ENCODE measurements at regions not wholly inside any gene's neighbourhood (a gene's known extent, or its start where the extent isn't known, plus 50 kb on each side); places are given as distances from the start of the nearest gene placed in this dataset.

- TF ChIP-seq, protein P1, sequence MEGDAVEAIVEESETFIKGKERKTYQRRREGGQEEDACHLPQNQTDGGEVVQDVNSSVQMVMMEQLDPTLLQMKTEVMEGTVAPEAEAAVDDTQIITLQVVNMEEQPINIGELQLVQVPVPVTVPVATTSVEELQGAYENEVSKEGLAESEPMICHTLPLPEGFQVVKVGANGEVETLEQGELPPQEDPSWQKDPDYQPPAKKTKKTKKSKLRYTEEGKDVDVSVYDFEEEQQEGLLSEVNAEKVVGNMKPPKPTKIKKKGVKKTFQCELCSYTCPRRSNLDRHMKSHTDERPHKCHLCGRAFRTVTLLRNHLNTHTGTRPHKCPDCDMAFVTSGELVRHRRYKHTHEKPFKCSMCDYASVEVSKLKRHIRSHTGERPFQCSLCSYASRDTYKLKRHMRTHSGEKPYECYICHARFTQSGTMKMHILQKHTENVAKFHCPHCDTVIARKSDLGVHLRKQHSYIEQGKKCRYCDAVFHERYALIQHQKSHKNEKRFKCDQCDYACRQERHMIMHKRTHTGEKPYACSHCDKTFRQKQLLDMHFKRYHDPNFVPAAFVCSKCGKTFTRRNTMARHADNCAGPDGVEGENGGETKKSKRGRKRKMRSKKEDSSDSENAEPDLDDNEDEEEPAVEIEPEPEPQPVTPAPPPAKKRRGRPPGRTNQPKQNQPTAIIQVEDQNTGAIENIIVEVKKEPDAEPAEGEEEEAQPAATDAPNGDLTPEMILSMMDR (IDR thresholded peaks at IDR 0.05; ENCODE audit: low read depth, low read length): peak; percentile 67
- TF ChIP-seq MYC (IDR thresholded peaks at IDR 0.05; ENCODE audit: low read depth, low read length) (no peak), POLR2A (IDR thresholded peaks at IDR 0.05; ENCODE audit: extremely low read depth, insufficient read length) (no peak)
- TF ChIP-seq, protein P2, sequence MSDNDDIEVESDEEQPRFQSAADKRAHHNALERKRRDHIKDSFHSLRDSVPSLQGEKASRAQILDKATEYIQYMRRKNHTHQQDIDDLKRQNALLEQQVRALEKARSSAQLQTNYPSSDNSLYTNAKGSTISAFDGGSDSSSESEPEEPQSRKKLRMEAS (IDR thresholded peaks at IDR 0.05; ENCODE audit: low read depth, low read length): no peak
These were observed 283.5 kb downstream of the C1orf94 start for GRCh38 chr1:34460193-34460592.

Measured in NB4 (cell line).